Breast epithelium (tissue), 3 donors: ENCODE measurements at regions not wholly inside any gene's neighbourhood (a gene's known extent, or its start where the extent isn't known, plus 50 kb on each side); places are given as distances from the start of the nearest gene placed in this dataset.

Experiments
- POLR2AphosphoS5 ChIP-seq, 3 donors: sonication (generic); formaldehyde crosslinking; IDR thresholded peaks; one replicate each; pipeline ENCODE4 v1.6.1; 2017; ENCODE audit warnings: antibody characterized with exemption in 3 of 3
- TF ChIP-seq, protein P1 (sequence below), 3 donors: fragments of 450-650 bp; IDR thresholded peaks; one replicate each; pipeline ENCODE4 v1.5.1; 2016 to 2017; ENCODE audit warnings: antibody characterized with exemption in 3 of 3, mild to moderate bottlenecking in 3 of 3, moderate library complexity in 3 of 3

DNA sequence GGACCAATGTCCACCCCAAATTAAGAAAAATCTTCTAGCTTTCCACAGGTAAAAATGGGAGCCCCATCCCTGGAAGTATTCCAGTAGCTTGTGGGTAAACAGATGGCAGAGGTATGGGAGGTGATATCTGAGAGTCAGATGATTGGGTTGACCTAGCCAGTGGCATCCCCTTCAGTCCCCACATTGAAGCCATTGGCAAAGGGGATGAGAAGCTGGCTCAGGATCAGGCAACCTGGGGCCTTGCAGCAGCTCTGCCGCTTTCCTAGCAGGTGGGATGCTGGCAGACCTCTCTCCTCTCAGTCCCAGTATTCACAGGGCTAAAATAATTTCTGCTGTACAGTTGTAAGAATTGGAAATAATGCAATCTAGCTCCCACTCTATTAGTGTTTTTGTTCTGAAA lies 108.9 kb upstream of the KCNG1 start:
- TF ChIP-seq, protein P1, sequence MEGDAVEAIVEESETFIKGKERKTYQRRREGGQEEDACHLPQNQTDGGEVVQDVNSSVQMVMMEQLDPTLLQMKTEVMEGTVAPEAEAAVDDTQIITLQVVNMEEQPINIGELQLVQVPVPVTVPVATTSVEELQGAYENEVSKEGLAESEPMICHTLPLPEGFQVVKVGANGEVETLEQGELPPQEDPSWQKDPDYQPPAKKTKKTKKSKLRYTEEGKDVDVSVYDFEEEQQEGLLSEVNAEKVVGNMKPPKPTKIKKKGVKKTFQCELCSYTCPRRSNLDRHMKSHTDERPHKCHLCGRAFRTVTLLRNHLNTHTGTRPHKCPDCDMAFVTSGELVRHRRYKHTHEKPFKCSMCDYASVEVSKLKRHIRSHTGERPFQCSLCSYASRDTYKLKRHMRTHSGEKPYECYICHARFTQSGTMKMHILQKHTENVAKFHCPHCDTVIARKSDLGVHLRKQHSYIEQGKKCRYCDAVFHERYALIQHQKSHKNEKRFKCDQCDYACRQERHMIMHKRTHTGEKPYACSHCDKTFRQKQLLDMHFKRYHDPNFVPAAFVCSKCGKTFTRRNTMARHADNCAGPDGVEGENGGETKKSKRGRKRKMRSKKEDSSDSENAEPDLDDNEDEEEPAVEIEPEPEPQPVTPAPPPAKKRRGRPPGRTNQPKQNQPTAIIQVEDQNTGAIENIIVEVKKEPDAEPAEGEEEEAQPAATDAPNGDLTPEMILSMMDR (IDR thresholded peaks at IDR 0.05) = no peak
- no peak for TF ChIP-seq POLR2AphosphoS5 (IDR thresholded peaks at IDR 0.05)
